HG03095 (cell line): ENCODE measurements at regions not wholly inside any gene's neighbourhood (a gene's known extent, or its start where the extent isn't known, plus 50 kb on each side); places are given as distances from the start of the nearest gene placed in this dataset.

Source experiments
- ATAC-seq: cut with Tn5 transposase; IDR thresholded peaks from one replicate; pipeline ENCODE4 v1.9.1; 2021; ENCODE audit warnings: moderate library complexity; ENCODE audit not compliant: unreplicated experiment

DNA sequence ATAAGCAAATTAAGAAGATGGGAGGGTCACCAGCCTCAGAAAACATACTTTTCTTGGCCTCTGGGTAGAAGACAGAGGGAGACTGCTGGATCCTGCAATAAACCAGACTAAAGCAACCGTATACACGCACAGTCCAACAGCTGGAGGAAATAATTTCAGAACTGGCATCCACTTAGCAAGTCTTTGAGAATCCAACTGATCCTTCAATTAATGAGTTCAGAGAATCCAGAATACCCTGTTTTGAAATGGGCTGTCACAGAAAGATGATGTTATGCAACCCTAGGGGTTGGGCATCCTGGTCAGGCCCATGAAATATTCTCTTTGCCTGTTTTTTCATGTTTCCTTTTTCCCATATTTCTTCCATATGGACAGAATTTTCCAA is 134.0 kb upstream of the MAGI3 start:
- no peak for ATAC-seq

DNA sequence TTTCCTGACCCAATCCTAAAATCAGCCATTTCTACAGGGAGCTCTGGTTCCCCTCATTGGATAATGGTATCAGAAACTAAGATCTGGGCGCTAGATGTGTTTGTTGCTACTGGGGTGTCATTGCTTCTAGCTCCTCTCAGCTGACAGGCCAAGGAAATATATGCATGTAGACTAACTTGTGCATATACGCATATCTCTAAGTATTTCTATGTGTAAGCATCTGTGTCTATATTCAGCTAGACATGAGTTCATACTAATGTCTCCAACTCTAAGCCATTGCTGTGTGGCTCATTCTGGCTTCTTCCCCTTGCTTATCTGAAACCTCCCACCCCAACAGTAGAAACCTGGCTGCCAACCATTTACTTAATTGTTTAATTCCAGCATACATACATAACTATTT is 130.3 kb upstream of the MAGI3 start:
- no peak for ATAC-seq

DNA sequence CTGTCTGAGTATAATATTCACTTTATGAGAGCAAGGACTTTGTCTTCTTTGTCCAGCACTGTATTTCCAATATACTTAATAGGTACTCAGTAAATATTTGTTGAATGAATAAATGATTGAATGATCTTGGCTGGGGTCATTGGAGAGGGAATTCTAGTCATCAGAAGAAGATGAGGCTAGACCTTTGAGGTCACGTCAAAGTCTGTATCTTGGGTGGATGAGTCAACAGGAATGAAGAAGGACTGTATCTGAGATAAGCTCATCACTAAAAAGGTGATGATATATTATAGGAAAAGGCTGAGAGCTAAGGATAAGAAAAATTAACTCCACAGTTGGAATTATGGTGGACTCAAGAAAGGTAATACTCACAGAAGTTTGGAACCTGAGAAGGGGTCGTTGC is 125.1 kb upstream of the MAGI3 start:
- no peak for ATAC-seq

DNA sequence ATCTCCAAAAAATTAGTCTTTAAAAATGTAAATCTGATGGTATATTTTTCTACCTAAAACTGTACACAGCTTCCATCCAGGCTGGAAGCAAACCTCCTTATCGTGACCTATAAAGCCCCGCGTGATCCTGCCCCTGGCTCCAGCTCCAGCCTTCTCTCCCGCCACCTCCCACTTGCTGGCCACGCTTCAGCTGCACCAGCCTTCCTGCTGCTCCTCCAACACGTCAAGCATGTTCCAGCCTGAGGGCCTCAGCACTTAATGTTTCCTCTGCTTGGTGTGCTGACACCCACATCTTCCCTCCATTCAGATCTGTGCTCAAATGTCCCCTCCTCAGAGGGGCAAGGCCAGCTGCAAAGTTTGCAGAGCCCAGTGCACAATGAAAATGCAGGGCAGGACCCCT is 123.5 kb upstream of the MAGI3 start:
- no peak for ATAC-seq

DNA sequence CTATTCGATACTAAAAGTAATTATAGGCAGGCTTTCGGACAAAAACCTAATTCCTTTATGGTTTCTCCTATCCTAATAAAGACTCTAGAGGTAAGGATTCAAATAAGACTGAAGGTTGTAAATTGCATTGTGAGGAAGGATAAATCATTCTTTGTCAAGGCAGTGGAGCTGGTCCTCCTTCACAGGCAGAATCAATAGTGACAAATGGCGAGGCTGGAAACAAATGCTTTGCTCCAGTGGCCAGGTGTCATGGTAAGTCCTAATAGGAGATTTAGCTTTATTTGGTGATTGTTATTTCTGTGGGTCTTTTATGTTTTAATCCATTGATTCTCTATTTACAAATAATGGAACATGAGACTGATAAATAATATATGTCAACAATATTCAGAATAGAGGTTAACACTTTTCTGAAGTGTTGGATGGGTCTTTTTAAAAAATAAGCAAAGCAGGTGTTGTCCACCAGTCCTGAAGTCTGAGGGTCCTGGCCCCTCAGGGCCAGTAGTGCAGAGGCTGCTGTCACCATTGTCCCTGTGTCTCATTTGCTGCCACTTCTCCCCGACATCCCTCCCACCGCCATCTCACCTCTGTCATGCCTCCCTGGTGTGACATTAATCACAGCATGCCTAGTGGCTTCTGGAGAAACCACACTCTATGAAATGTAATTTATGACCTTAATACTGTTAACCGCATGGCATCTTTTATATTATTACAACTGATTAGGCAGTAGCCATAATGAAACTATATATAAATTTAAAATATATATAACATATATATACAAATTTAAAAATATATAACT is 120.9 kb upstream of the MAGI3 start:
- ATAC-seq, result no peak

DNA sequence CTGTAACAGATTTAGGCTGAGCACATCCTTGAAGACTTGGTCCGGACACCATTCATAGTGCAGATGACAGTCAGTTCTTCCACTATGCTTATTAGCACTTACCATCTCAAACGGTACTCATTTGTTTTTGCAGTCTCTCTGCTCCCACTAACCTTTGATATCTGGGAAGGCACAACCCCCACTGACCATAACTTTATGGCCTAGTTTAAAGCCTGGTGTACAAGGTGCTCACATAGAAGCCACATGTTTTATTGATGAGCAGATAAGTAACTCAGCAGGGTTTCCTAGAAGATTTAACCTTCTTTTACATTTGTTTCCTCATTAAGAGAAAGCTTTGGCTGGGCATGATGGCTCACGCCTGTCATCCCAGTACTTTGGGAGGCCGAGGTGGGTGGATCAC is 119.3 kb upstream of the MAGI3 start:
- ATAC-seq, result no peak

DNA sequence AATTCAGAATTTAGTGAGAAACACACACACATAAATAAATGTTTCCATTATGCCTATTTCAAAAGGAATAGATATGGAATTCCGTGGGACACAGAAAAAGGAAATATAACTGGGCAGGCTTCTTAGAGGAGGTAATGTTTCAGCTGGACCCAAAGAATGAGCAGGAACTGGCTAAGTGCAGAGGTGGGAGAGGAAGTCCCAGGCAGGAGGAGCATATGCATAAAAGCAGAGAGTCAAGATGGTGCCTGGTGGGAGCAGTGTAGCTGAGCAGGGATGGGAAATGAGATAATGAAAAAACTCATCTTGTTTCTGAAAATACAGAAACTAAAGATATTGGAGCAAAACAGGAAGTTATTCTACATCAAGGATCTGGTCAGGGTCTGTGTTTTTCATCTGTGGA is 115.2 kb upstream of the MAGI3 start:
- ATAC-seq, result no peak

DNA sequence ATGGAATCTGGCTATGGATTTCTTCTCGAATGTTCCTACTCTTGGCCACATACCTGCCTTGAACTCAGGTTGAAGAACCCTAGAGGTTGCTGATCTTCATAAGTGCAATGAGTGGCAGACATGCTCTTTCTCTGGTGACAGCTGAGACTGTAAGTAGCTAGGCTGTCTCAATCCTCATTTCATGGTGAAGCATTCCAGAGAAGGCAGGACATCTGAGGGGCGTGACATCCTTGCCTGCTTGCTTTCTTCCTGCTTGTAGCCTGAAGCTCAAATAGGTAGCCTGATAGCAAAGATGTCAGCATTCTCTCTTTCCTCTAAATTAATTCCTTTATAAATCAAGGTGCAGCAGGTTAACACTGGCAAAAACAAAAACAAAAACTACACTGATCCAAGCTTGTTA is 114.6 kb upstream of the MAGI3 start:
- ATAC-seq, result no peak

DNA sequence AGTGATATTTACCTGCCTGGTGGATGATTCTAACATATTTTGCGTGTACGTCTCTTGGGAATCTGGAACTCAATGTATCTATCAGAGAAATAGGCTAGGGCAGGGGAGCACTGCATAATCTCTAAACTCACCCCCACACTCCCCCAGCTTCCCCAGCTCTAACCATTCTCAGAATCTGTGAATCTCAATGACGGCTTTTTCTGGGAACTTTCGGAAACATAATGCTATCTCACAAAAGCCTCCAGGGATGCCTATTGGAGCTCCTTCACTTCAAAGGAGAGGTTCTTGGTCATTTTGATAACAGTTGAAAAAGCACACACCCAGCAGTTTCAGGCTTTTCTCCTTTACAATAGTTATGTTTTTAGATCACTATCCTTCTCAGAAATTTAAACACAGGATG is 113.8 kb upstream of the MAGI3 start:
- no peak for ATAC-seq

DNA sequence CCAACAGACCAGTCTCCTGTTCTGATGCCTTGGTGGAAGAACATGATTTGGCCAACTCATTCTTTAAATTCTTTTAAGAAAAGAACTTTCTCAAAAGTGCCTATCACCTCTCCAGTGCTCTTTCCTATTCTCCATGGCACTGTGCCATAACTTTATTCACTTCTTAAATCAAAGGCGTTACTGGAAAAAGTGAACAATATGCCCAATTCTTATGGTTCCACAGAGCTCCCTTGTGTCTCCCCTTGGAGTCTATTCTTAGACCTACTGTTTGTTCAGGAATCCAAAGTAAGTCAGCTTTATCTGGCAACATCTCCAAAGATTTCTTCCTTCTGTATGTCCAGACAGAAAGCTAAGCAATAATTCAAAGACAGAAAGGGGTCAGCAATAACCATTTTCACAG is 111.9 kb upstream of the MAGI3 start:
- ATAC-seq, result no peak

DNA sequence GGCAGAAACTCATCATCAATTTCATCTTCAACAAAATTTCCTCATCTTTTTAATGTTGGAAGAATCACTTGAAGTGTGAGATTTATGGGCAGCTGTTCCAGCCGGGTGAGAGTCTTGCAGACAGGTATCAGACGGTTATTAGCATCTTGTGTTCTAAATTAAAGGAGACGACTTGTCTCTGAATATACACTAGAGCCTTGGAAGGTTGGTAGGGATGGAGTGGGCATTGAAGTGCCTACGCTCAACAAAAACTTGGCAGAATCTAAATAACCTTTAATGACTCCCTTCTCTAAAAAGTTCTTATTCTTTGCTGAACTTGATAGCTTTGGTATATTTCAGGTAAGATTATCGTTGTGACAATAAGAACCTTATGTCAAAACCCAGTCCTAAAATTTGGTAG is 111.5 kb upstream of the MAGI3 start:
- no peak for ATAC-seq

DNA sequence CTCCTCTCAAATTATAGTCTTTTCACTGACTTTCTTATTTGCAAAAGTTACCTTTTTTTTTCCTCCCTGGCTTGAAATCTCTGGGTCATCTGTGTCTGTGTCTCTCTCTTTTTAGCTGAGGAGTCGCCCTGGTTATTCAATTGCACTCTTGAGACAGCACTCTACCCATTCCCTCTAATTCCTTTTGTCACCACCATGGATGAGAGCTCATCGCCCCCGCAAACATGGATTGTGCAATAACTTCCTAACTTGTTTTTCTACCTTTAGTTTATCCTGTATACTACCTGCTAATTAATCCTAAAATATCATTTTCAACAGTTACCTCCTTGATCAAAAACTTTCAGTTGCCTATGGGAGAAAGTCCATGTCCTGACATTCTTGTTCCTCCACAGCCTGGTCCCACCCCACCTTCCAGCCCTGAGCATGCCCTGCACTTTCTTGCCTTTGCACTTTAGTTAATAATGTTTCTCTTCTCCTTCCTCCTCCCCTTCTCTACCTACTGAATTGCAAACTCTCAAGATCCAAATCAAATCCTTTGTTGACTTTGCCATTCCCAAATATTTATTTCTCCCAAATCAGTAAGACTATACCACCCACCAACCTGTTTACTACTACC is 110.4 kb upstream of the MAGI3 start:
- ATAC-seq, result no peak

DNA sequence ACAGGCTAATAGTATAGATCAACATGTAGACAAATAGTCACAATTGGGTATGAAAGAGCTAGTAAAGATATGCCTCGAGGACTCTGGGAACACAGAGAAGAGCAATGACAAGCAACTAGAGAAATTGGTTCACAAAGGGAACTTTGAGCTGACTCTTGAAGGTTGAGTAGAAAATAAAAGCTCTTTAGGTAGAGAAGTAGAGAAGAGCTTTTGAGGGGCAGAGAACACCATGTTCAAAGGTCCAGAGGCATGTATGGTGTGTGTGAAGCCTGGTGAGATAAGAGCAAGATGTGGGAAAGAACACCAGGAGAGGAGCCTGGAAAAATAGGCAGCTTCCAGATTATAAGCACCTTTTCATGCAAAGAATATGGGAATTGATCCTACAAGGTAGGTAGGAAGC is 109.7 kb upstream of the MAGI3 start:
- no peak for ATAC-seq

DNA sequence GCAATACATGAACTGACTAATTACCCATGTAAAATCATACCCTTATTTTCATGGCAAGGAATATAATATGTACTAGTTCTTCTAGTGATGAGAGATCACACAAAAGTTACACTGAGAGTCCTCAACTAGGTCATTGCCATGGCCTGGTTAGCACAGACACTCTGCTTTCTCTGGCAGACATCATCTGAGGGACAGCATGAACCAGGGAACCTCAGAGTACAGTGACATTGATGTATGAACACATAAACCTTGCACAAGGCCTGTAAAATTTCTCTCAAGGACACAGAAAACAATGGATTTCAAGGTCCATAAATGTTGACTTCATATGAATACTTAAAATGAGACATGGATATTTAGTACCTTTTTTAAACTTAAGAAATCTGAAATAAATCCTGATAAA is 108.8 kb upstream of the MAGI3 start:
- ATAC-seq, result no peak

DNA sequence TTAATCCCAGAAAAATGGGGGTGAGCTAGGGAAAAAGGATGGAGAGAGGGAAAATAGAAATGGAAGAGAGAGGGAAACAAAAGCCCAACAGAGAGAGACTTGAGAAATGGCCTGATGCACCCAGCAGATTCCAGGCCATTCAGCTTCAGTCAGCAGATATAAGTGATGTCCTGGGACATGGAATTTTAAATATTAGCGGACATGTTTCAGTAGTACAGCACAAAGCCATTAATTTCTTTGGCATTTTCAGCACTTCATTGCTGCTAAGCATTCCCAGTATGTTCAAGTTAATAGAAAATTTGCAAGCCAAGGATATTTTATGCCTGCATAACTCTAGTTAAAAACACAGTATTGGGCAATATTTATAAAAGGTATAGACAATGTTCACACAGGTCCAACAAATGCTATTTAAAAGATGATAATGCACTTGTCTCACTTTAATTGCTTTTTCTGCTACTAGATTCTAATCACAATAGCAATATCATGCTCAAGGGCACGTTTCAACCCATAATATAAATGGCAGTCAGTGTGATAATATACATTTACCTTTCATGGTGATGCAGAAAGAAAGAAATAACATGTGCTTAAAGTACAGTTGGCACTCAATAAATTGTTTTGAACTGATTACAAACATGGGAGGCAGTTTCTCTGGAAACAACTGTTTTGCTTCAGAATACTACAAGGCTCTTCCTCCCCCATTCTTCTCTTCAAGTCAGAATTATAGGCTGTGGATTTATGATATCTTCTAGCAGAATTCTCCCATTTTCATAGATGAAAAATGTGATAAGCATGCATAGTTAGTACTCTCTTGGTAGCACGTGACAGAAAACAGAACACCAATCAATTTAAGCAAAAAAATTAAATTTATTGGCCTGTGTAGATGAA is 108.1 kb upstream of the MAGI3 start:
- ATAC-seq, result no peak

DNA sequence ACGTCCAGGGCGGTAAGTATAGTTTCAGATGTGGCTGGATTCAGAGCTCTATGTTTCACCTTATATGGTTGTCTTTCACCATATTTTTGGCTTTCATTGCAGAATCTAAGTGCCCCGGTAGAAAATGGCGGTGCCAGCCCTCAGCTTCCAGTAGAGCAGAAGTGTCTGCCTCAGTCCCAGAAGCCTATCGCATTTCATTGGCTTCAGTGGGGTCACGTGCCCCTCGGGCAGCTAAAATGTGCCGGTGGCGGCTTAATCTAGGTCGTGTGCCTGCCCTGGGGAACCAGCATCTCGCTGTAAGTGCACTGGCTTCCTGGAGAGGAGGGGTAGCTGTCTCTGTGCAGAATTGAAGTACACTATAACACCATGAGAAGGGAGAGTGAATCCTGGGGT is 107.4 kb upstream of the MAGI3 start:
- ATAC-seq, result no peak

DNA sequence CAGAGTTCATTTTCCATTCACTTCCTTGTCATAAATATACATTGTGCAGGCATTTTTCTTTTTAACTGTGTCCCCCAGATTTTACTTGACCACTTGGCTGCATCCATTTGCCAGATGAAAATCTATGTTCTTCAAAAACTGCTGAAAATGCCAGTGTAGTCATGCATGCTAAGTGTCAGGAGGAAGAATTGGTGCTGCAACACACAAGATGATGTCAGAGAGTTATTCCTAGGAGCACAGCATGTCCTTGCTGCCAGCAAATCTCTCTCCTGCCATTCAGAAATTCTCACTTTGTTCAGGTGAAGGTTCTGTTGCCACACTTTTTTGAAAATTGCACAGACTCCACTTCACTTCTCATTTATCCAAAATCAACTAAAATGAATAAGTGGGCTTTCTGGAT is 106.4 kb upstream of the MAGI3 start:
- no peak for ATAC-seq

DNA sequence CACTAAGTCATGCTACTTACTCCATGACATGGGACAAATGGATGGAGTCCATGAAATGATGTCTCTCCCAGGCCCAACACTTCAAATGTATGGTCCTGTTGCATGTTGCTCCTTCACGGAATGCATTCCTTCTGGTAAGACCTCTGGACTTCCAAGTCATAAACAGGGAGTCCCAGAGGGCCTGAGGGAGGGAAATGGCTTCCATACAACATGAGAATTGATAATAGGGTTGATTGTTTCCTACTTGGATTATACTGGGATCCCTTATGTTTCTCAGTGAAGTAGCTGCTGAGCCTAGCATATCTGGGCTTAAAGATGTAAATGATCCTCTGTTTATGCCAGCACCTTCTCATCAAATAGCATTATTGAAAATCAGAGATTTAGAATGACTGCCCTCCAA is 104.2 kb upstream of the MAGI3 start:
- ATAC-seq, result no peak

DNA sequence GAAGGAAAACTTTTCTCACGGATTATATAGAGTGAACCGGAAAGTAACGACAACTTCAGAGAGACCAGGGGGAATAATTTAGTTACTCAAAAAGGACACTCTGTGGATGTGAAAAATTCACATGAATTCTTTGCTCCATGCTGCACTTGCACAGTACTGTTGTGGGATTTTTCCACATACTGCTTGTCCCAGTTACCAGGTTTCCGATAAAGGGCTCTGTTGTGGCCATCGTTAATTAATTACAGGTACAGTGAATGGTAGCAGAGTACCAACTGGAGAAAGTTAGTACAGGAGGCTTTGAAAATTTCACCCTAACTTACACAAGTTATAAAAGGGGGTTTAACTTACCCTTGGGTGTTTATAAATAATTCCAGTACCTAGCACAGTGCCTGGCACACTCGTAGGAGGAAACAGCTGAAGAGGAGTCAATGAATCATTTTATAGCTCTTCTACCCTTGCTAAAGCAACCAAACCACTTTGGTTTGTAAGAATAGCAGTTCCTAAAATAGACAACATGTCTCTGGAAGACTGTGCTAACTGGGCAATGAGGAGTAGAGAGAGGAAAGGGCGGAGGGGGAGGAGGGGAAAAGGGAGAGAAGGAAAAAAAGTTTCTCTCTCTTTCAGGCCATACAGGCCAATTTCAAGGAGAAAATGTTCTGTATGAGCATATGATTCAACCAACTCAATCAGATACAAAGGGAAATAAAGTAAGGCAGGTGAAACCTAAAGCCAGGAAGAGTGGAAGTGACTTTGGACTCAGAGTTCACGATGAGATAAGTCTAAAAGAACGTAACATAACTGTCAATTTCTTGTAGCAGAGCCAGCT is 98.3 kb upstream of the MAGI3 start:
- ATAC-seq, result no peak

DNA sequence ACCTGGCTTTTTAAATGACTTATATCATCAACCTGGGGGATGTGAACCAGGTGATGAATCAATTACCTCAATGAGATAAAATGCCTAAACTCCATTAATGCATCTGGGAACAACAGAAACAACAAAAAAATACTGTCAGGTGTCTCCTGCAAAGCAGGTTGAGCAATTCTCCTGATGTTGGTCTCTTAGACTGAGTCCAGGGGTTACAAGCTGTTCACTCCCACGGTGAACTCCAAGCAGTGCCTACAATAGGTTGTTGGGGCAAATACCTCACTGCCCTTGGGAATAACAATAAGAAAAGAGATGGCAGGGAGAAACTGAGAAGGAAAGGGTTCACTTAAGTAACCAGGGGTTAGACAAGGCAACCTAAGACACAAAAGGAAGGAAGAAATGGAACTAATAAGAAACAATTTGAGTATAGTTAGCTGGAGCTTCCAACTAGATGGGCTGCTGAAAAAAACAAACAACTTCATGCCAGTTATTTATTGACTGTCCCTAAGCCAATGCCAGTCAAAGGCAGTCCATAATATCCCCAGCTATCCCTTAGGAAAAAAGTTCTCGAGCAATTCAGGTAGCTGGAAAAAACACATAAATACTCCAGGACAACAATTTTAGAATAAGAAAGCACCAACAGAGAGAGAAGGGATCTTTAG is 97.6 kb upstream of the MAGI3 start:
- no peak for ATAC-seq

DNA sequence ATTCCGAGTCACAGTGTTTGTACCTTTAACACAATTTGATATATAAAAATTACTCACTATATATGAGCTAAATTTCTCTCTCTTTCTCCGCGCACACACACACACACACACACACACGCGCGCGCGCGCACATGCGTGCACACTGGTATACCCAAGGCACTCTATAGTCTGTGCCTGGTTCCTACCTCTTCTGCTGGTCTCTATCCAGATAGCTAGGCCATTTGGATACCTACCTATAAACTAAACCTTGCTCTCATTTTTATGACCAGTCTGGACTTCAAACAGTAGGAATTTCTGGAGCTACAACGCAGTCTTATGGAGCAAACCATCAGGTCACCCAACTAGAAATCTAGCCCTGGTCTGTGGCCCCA is 97.1 kb upstream of the MAGI3 start:
- ATAC-seq, result no peak
